ENCODE measurements at regions not wholly inside any gene's neighbourhood (a gene's known extent, or its start where the extent isn't known, plus 50 kb on each side); places are given as distances from the start of the nearest gene placed in this dataset.

DNA sequence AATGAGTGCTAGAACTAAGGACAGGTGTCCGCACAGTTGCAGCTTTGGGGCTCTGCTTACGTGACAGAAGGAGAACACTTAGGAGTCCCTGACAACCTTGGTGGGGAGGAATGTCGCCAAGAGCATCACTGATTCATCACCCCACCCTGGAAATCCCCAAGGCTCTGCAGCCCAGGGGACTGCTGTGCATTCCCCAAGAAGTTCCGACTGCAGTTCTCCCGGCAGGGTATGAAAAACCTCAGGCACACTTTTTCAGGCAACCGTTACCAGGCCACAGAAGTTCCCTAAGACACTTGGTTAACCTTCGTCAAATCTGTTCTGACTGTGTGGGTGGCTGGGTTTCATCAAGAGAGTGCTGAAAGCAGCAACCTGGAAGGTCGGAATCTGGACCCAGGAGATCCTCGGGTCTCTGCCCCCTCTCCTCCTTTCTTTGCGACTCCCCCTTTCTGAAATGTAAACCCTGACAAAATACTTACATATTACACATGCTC lies 192.1 kb upstream of the CXCR4 start:
- TF ChIP-seq, protein P1, sequence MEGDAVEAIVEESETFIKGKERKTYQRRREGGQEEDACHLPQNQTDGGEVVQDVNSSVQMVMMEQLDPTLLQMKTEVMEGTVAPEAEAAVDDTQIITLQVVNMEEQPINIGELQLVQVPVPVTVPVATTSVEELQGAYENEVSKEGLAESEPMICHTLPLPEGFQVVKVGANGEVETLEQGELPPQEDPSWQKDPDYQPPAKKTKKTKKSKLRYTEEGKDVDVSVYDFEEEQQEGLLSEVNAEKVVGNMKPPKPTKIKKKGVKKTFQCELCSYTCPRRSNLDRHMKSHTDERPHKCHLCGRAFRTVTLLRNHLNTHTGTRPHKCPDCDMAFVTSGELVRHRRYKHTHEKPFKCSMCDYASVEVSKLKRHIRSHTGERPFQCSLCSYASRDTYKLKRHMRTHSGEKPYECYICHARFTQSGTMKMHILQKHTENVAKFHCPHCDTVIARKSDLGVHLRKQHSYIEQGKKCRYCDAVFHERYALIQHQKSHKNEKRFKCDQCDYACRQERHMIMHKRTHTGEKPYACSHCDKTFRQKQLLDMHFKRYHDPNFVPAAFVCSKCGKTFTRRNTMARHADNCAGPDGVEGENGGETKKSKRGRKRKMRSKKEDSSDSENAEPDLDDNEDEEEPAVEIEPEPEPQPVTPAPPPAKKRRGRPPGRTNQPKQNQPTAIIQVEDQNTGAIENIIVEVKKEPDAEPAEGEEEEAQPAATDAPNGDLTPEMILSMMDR (IDR thresholded peaks at IDR 0.05): no peak
- no peak for TF ChIP-seq POLR2AphosphoS5 (IDR thresholded peaks at IDR 0.05)
